Nephron (organoid): ENCODE measurements at regions not wholly inside any gene's neighbourhood (a gene's known extent, or its start where the extent isn't known, plus 50 kb on each side); places are given as distances from the start of the nearest gene placed in this dataset.
A peak's percentile ranks its signal among the peaks of the same experiment; 100 is the strongest.

Source experiments
- H3K27ac Mint-ChIP-seq, 3 experiments: 2 replicates each; pipeline ENCODE4 v1.8.0; 2020; ENCODE audit warnings: mixed read lengths in 3 of 3, mild to moderate bottlenecking in 2 of 3, moderate library complexity in 1 of 3
- H3K27me3 Mint-ChIP-seq: 2 replicates; pipeline ENCODE4 v1.8.0; 2021; ENCODE audit warnings: low read depth, mild to moderate bottlenecking, moderate library complexity, mixed read lengths
- H3K36me3 Mint-ChIP-seq: 2 replicates; pipeline ENCODE4 v1.8.0; 2020; ENCODE audit warnings: low read depth, mixed read lengths
- H3K4me1 Mint-ChIP-seq: 2 replicates; pipeline ENCODE4 v1.8.0; 2020; ENCODE audit warnings: mixed read lengths
- H3K4me3 Mint-ChIP-seq, 3 experiments: 2 replicates each; pipeline ENCODE4 v1.8.0; 2020; ENCODE audit warnings: mild to moderate bottlenecking in 3 of 3, mixed read lengths in 3 of 3, moderate library complexity in 2 of 3
- H3K9me3 Mint-ChIP-seq: 2 replicates; pipeline ENCODE4 v1.8.0; 2020; ENCODE audit warnings: mixed read lengths
- CTCF ChIP-seq, 3 experiments: fragments of 200-600 bp; sonication (generic); IDR thresholded peaks; one replicate each; pipeline ENCODE4 v1.5.0; 2021; ENCODE audit warnings: antibody characterized with exemption in 3 of 3; ENCODE audit not compliant: unreplicated experiment in 3 of 3

DNA sequence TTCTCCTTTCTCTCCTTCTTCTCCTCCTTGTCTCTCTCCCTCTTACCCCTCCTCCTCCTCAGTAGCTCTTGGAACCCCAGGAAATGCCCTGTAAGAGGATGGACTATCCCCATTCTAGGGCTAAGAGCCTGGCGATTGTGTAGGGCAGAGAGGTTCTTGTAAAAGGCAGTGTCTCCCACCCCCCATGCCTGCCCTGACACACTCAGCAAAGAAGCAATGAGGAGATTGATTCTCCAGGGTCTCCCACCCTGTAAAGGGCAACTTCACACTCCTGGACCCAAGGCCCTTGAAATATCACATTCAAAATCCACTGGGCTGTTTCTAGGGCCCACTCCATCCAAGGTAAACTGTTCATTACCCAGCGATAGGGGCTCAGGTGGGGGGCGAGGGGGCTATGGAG, 144.1 kb downstream of the INSIG2 start:
- Mint-ChIP-seq H3K9me3 (no peaks in the 10 kb centered on the region), H3K27me3 (peaks cover 23% of the 10 kb centered on the region), H3K4me3 (no peak overlapping the region), H3K27ac (no peak overlapping the region), H3K4me1 (no peaks in the 10 kb centered on the region), H3K36me3 (no peaks in the 10 kb centered on the region)
- no peak for TF ChIP-seq CTCF (IDR thresholded peaks at IDR 0.05; ENCODE audit: unreplicated experiment in 3 of 3)

GRCh38 chr2:118231759-118232158, 143.5 kb downstream of the INSIG2 start:
- H3K27me3 Mint-ChIP-seq: peaks cover 29% of the 10 kb centered on the region
- H3K9me3 Mint-ChIP-seq: no peaks in the 10 kb centered on the region
- H3K27ac Mint-ChIP-seq: no peak overlapping the region
- no peaks in the 10 kb centered on the region for H3K36me3 Mint-ChIP-seq
- no peaks in the 10 kb centered on the region for H3K4me1 Mint-ChIP-seq
- no peak for TF ChIP-seq CTCF (IDR thresholded peaks at IDR 0.05; ENCODE audit: unreplicated experiment in 3 of 3)
- H3K4me3 Mint-ChIP-seq: no peak overlapping the region

DNA sequence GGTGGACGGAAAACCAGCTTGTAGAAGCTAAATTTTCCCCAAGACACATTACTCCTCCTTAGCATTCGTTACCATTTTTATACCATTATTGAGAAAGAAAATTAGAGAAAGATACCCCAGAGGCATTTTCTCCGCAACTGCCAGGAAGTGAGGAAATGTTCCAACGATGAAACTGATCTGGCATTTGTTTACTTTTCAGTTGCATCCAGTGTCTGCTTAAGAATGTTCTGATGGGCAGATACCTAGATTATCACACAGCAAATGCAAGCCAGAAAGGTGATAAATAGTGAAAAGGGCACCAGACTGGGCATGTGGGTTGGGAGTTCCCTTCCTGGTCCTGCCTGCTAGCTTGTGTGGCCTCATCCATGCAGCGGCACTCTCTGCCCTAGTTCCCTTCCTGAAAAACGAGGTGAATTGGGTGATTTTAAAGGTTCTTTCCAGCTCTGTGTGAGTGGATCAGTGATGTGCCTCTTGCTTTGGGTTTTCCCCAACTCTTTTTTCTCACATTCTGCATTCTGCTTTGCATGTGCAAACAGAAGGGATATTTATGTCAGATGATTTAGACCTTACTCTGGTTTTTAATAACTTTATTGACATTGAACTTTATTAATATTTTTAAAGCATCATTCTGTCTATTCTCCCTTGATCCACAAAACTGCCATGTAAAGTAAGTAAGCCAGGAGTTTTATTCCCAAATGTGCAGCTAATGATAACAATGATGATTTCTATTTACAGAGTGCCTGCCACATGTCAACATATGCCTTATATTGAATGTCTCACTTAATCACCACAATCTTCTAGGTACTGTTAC, 139.6 kb downstream of the INSIG2 start:
- TF ChIP-seq CTCF (IDR thresholded peaks at IDR 0.05; ENCODE audit: unreplicated experiment in 3 of 3): no peak
- Mint-ChIP-seq H3K4me1 (peaks cover 23% of the 10 kb centered on the region), H3K4me3 (no peak overlapping the region), H3K9me3 (no peaks in the 10 kb centered on the region), H3K36me3 (no peaks in the 10 kb centered on the region), H3K27me3 (peaks cover 61% of the 10 kb centered on the region), H3K27ac (no peak overlapping the region)

GRCh38 chr2:118225666-118226065, 137.4 kb downstream of the INSIG2 start:
- Mint-ChIP-seq H3K27ac (no peak overlapping the region), H3K4me1 (peaks cover 33% of the 10 kb centered on the region), H3K27me3 (peaks cover 78% of the 10 kb centered on the region), H3K4me3 (no peak overlapping the region), H3K9me3 (no peaks in the 10 kb centered on the region), H3K36me3 (no peaks in the 10 kb centered on the region)
- no peak for TF ChIP-seq CTCF (IDR thresholded peaks at IDR 0.05; ENCODE audit: unreplicated experiment in 3 of 3)

- Mint-ChIP-seq H3K9me3 (no peaks in the 10 kb centered on the region), H3K36me3 (no peaks in the 10 kb centered on the region), H3K4me3 (peak overlapping the region; percentile 67 to 73 (median 68)), H3K27ac (peak overlapping the region in 1 of 3 experiments; percentile 61), H3K27me3 (peaks cover 83% of the 10 kb centered on the region), H3K4me1 (peaks cover 33% of the 10 kb centered on the region)
- TF ChIP-seq CTCF (IDR thresholded peaks at IDR 0.05; ENCODE audit: unreplicated experiment in 3 of 3): no peak
Observed at GRCh38 chr2:118224895-118225311, 136.6 kb downstream of the INSIG2 start.
